CD4-positive, alpha-beta T cell (primary cell): ENCODE measurements at regions not wholly inside any gene's neighbourhood (a gene's known extent, or its start where the extent isn't known, plus 50 kb on each side); places are given as distances from the start of the nearest gene placed in this dataset.

Experiments used
- ATAC-seq: fragments of 200-7000 bp; cut with Tn5 transposase; one replicate; pipeline ENCODE4 v1.10.0; 2022; ENCODE audit warnings: mild to moderate bottlenecking; ENCODE audit not compliant: poor library complexity
- CTCF ChIA-PET: fragments of 350-600 bp; sonication (Branson Sonifier 250); formaldehyde crosslinking; loops from one replicate; lab custom pipeline; 2021; ENCODE audit warnings: antibody characterized with exemption, inconsistent platforms; lab: Charles Lee
- POLR2A ChIA-PET: fragments of 350-600 bp; sonication (Branson Sonifier 250); formaldehyde crosslinking; loops from one replicate; lab custom pipeline; 2021; ENCODE audit warnings: antibody characterized with exemption, inconsistent platforms; lab: Charles Lee
- DNase-seq, 14 experiments: peaks; one replicate each; pipeline ENCODE4 v3.0.0-alpha.2; 2013 to 2020; ENCODE audit warnings: mixed read lengths in 2 of 14
- H3K27ac ChIP-seq, 2 donors: one replicate each; pipeline versions ENCODE4 v1.5.1 to v1.7.0; 2013; ENCODE audit warnings: low read length in 2 of 2, low read depth in 1 of 2, mild to moderate bottlenecking in 1 of 2
- H3K27me3 ChIP-seq, 2 experiments: 1 replicate in 1 of 2; 2 replicates in 1 of 2; pipeline versions ENCODE4 v1.6.1 to v1.7.0; 2013; ENCODE audit warnings: low read length in 2 of 2, control low read depth in 1 of 2, mild to moderate bottlenecking in 1 of 2, moderate library complexity in 1 of 2; ENCODE audit not compliant: insufficient read depth in 2 of 2, control insufficient read depth in 1 of 2
- H3K36me3 ChIP-seq: one replicate; pipeline ENCODE4 v1.6.1; 2013; ENCODE audit warnings: low read length, control low read depth; ENCODE audit not compliant: insufficient read depth
- H3K4me1 ChIP-seq: one replicate; pipeline ENCODE4 v1.6.1; 2013; ENCODE audit warnings: low read length, control low read depth; ENCODE audit not compliant: insufficient read depth
- H3K4me3 ChIP-seq: one replicate; pipeline ENCODE4 v1.5.1; 2013; ENCODE audit warnings: mild to moderate bottlenecking, low read length, moderate library complexity
- H3K9me3 ChIP-seq, 2 experiments: 1 replicate in 1 of 2; 2 replicates in 1 of 2; pipeline versions ENCODE4 v1.6.1 to v1.7.0; 2013; ENCODE audit warnings: low read length in 2 of 2, mild to moderate bottlenecking in 2 of 2, control low read depth in 1 of 2, moderate library complexity in 1 of 2; ENCODE audit not compliant: control insufficient read depth in 1 of 2, insufficient read depth in 1 of 2
- H3K27ac Mint-ChIP-seq: one replicate; pipeline ENCODE4 v1.8.0; 2020; ENCODE audit warnings: mixed read lengths
- H3K27me3 Mint-ChIP-seq: one replicate; pipeline ENCODE4 v1.8.0; 2021; ENCODE audit warnings: mixed read lengths
- H3K36me3 Mint-ChIP-seq: one replicate; pipeline ENCODE4 v1.8.0; 2021; ENCODE audit warnings: low read depth, mixed read lengths
- H3K4me1 Mint-ChIP-seq: one replicate; pipeline ENCODE4 v1.8.0; 2021; ENCODE audit warnings: low read depth, mixed read lengths
- H3K4me3 Mint-ChIP-seq: one replicate; pipeline ENCODE4 v1.8.0; 2020; ENCODE audit warnings: mild to moderate bottlenecking, mixed read lengths
- H3K9me3 Mint-ChIP-seq: one replicate; pipeline ENCODE4 v1.8.0; 2020; ENCODE audit warnings: mixed read lengths
- CTCF ChIP-seq: fragments of 200-600 bp; IDR thresholded peaks from one replicate; pipeline ENCODE4 v1.8.0; 2022; ENCODE audit warnings: antibody characterized with exemption, mild to moderate bottlenecking
- intact Hi-C, 2 experiments: fragments of 100-400 bp; cut with DNase I in 1 of 2; cut with micrococcal nuclease in 1 of 2; formaldehyde crosslinking; loops; one replicate each; pipeline versions ENCODE4 v1.15.1 to v1.9.0; 2023 to 2025; cut with DNase I, micrococcal nuclease

GRCh38 chr13:110005563-110005962 lies 219.2 kb upstream of the IRS2 start:
- no peak for ATAC-seq

GRCh38 chr13:110004814-110005213 lies 218.4 kb upstream of the IRS2 start:
- H3K27me3 ChIP-seq = no peaks in the 10 kb centered on the region
- H3K27me3 Mint-ChIP-seq = peaks cover 9% of the 10 kb centered on the region
- H3K27ac Mint-ChIP-seq = no peak overlapping the region
- H3K4me1 Mint-ChIP-seq = no peaks in the 10 kb centered on the region
- no peak overlapping the region for H3K27ac ChIP-seq
- DNase-seq (no peak), ATAC-seq (no peak)
- intact Hi-C loops = no loop called here
- H3K4me3 Mint-ChIP-seq = no peak overlapping the region
- no peaks in the 10 kb centered on the region for H3K36me3 Mint-ChIP-seq
- ChIA-PET CTCF (no interaction called here), POLR2A (no interaction called here)
- H3K36me3 ChIP-seq = no peaks in the 10 kb centered on the region
- H3K9me3 ChIP-seq = no peaks in the 10 kb centered on the region
- H3K9me3 Mint-ChIP-seq = no peaks in the 10 kb centered on the region
- H3K4me3 ChIP-seq = no peak overlapping the region
- no peak for TF ChIP-seq CTCF
- no peaks in the 10 kb centered on the region for H3K4me1 ChIP-seq

More at GRCh38 chr13:110005563-110005962, 219.2 kb upstream of the IRS2 start:
- H3K4me3 ChIP-seq = no peak overlapping the region
- CTCF ChIA-PET = no interaction called here
- Mint-ChIP-seq H3K27me3 (peaks cover 9% of the 10 kb centered on the region), H3K36me3 (no peaks in the 10 kb centered on the region), H3K4me1 (no peaks in the 10 kb centered on the region), H3K27ac (no peak overlapping the region), H3K4me3 (no peak overlapping the region), H3K9me3 (no peaks in the 10 kb centered on the region)
- H3K27ac ChIP-seq = no peak overlapping the region
- POLR2A ChIA-PET = no interaction called here
- DNase-seq = no peak
- no peak for TF ChIP-seq CTCF
- H3K4me1 ChIP-seq = no peaks in the 10 kb centered on the region
- H3K9me3 ChIP-seq = no peaks in the 10 kb centered on the region
- intact Hi-C loops = no loop called here
- no peaks in the 10 kb centered on the region for H3K36me3 ChIP-seq
- H3K27me3 ChIP-seq = no peaks in the 10 kb centered on the region

- H3K36me3 ChIP-seq = no peaks in the 10 kb centered on the region
- Mint-ChIP-seq H3K4me1 (no peaks in the 10 kb centered on the region), H3K27ac (no peak overlapping the region), H3K36me3 (no peaks in the 10 kb centered on the region), H3K9me3 (no peaks in the 10 kb centered on the region), H3K27me3 (peaks cover 9% of the 10 kb centered on the region), H3K4me3 (no peak overlapping the region)
- H3K9me3 ChIP-seq = no peaks in the 10 kb centered on the region
- no peak for DNase-seq
- TF ChIP-seq CTCF = no peak
- no peak overlapping the region for H3K27ac ChIP-seq
- no peak overlapping the region for H3K4me3 ChIP-seq
- ATAC-seq = no peak
- no peaks in the 10 kb centered on the region for H3K27me3 ChIP-seq
- intact Hi-C loops = no loop called here
- H3K4me1 ChIP-seq = no peaks in the 10 kb centered on the region
- POLR2A ChIA-PET = no interaction called here
- CTCF ChIA-PET = no interaction called here
These were observed 215.4 kb upstream of the IRS2 start for GRCh38 chr13:110001670-110002275.
